IMR-90 (cell line): ENCODE measurements at regions not wholly inside any gene's neighbourhood (a gene's known extent, or its start where the extent isn't known, plus 50 kb on each side); places are given as distances from the start of the nearest gene placed in this dataset.

ENCODE experiments used
- ATAC-seq: fragments of 200-7000 bp; cut with Tn5 transposase; 2 replicates; pipeline ENCODE4 v1.9.1; 2020; ENCODE audit warnings: low read depth, mild to moderate bottlenecking, moderate library complexity
- BruUV-seq: library from RNA; stranded (reverse); fragments of 400-500 nt; replicated peaks from 2 replicates; lab custom pipeline; 2021; lab: Mats Ljungman, UMichigan
- CTCF ChIA-PET: fragments of 300-600 bp; formaldehyde crosslinking; extraction: SDS; loops from one replicate; lab custom pipeline; 2021; ENCODE audit warnings: antibody characterized with exemption; lab: Yijun Ruan, JAX
- POLR2A ChIA-PET: fragments of 300-600 bp; sonication (Branson Sonifier 250); formaldehyde crosslinking; loops from one replicate; lab custom pipeline; 2022; ENCODE audit warnings: antibody characterized with exemption; ENCODE audit not compliant: unreplicated experiment; lab: Charles Lee
- DNase-seq: peaks from one replicate; pipeline ENCODE4 v3.0.0; 2013
- H2AFZ ChIP-seq: replicated peaks from 2 replicates; pipeline ENCODE3; 2013; ENCODE audit warnings: low read length, mild to moderate bottlenecking; ENCODE audit not compliant: poor library complexity
- H2AK5ac ChIP-seq: 2 replicates; pipeline ENCODE4 v1.6.1; 2013; ENCODE audit warnings: low read depth, low read length, inconsistent platforms
- H2AK9ac ChIP-seq: replicated peaks from 2 replicates; pipeline ENCODE3; 2013; ENCODE audit warnings: mild to moderate bottlenecking, low read depth, low read length, moderate library complexity; ENCODE audit not compliant: poor library complexity
- H2BK120ac ChIP-seq: 2 replicates; pipeline ENCODE4 v1.6.1; 2013; ENCODE audit warnings: low read depth, low read length, inconsistent platforms
- H2BK15ac ChIP-seq: 3 replicates; pipeline ENCODE4 v1.6.1; 2013; ENCODE audit warnings: low read depth, low read length, inconsistent platforms
- H2BK20ac ChIP-seq: 2 replicates; pipeline ENCODE4 v1.6.1; 2013; ENCODE audit warnings: low read depth, mild to moderate bottlenecking, inconsistent platforms, low read length, moderate library complexity
- H2BK5ac ChIP-seq: 2 replicates; pipeline ENCODE4 v1.6.1; 2013; ENCODE audit warnings: mild to moderate bottlenecking, low read depth, low read length, inconsistent platforms; ENCODE audit not compliant: poor library complexity, severe bottlenecking
- H3K14ac ChIP-seq: replicated peaks from 2 replicates; pipeline ENCODE4 v1.6.1; 2013; ENCODE audit warnings: low read depth, low read length, inconsistent platforms
- H3K18ac ChIP-seq: 2 replicates; pipeline ENCODE4 v1.6.1; 2013; ENCODE audit warnings: low read depth, low read length, control low read depth
- H3K23ac ChIP-seq: 2 replicates; pipeline ENCODE4 v1.6.1; 2013; ENCODE audit warnings: low read depth, low read length, inconsistent platforms
- H3K27ac ChIP-seq: 2 replicates; pipeline ENCODE4 v1.5.1; 2013; ENCODE audit warnings: mild to moderate bottlenecking, control low read depth, low read length; ENCODE audit not compliant: insufficient read depth
- H3K27me3 ChIP-seq: 2 replicates; pipeline ENCODE4 v1.6.1; 2013; ENCODE audit warnings: low read length; ENCODE audit not compliant: control insufficient read depth, insufficient read depth
- H3K36me3 ChIP-seq: 2 replicates; pipeline ENCODE4 v1.6.1; 2013; ENCODE audit warnings: low read length, mixed read lengths; ENCODE audit not compliant: control insufficient read depth, insufficient read depth
- H3K4ac ChIP-seq: 2 replicates; pipeline ENCODE4 v1.6.1; 2013; ENCODE audit warnings: low read depth, low read length, inconsistent platforms
- H3K4me1 ChIP-seq: 2 replicates; pipeline ENCODE4 v1.6.1; 2013; ENCODE audit warnings: low read length, mixed read lengths; ENCODE audit not compliant: control insufficient read depth, insufficient read depth
- H3K4me2 ChIP-seq: 2 replicates; pipeline ENCODE4 v1.6.1; 2013; ENCODE audit warnings: low read depth, mild to moderate bottlenecking, control low read depth, low read length, moderate library complexity
- H3K4me3 ChIP-seq: 2 replicates; pipeline ENCODE4 v1.5.1; 2013; ENCODE audit warnings: low read depth, mild to moderate bottlenecking, control low read depth, low read length, moderate library complexity; ENCODE audit not compliant: insufficient read depth
- H3K56ac ChIP-seq: 2 replicates; pipeline ENCODE4 v1.6.1; 2013; ENCODE audit warnings: low read length, inconsistent platforms; ENCODE audit not compliant: insufficient read depth; ENCODE audit errors: extremely low read depth
- H3K79me1 ChIP-seq, 2 experiments: 2 replicates each; pipeline ENCODE4 v1.6.1; 2013; ENCODE audit warnings: low read length in 2 of 2, inconsistent platforms in 1 of 2, low read depth in 1 of 2
- H3K9ac ChIP-seq: 2 replicates; pipeline ENCODE4 v1.6.1; 2013; ENCODE audit warnings: low read depth, low read length, control low read depth
- H3K9me1 ChIP-seq: 2 replicates; pipeline ENCODE4 v1.6.1; 2013; ENCODE audit warnings: low read length, inconsistent platforms; ENCODE audit not compliant: insufficient read depth
- H3K9me3 ChIP-seq: 2 replicates; pipeline ENCODE4 v1.6.1; 2013; ENCODE audit warnings: low read length; ENCODE audit not compliant: control insufficient read depth, insufficient read depth
- H4K20me1 ChIP-seq: 2 replicates; pipeline ENCODE4 v1.6.1; 2013; ENCODE audit warnings: low read length, inconsistent platforms; ENCODE audit not compliant: insufficient read depth
- H4K5ac ChIP-seq: 2 replicates; pipeline ENCODE4 v1.6.1; 2013; ENCODE audit warnings: mild to moderate bottlenecking, low read depth, low read length, control low read depth
- H4K8ac ChIP-seq, 2 experiments: 2 replicates each; pipeline ENCODE4 v1.6.1; 2013; ENCODE audit warnings: low read depth in 2 of 2, low read length in 2 of 2, control low read depth in 1 of 2, inconsistent platforms in 1 of 2
- H4K91ac ChIP-seq: 2 replicates; pipeline ENCODE4 v1.6.1; 2013; ENCODE audit warnings: low read depth, low read length, inconsistent platforms; ENCODE audit not compliant: insufficient read depth
- BHLHE40 ChIP-seq: fragments of 150-350 bp; IDR thresholded peaks from 2 replicates; pipeline ENCODE4 v1.6.1; 2016; ENCODE audit warnings: mild to moderate bottlenecking, low read depth, low read length
- CEBPB ChIP-seq: IDR thresholded peaks from 2 replicates; pipeline ENCODE4 v1.6.1; 2012; ENCODE audit warnings: low read depth, low read length, improper control_type of control experiment
- FOS ChIP-seq: fragments of 150-350 bp; IDR thresholded peaks from 2 replicates; pipeline ENCODE4 v1.6.1; 2016; ENCODE audit warnings: low read depth, low read length
- MAFK ChIP-seq: IDR thresholded peaks from 2 replicates; pipeline ENCODE4 v1.6.1; 2012; ENCODE audit warnings: low read depth, low read length, improper control_type of control experiment
- MAZ ChIP-seq: IDR thresholded peaks from 2 replicates; pipeline ENCODE4 v1.6.1; 2012; ENCODE audit warnings: low read depth, mild to moderate bottlenecking, low read length, improper control_type of control experiment, moderate library complexity, borderline replicate concordance
- MXI1 ChIP-seq: IDR thresholded peaks from 2 replicates; pipeline ENCODE4 v1.6.1; 2012; ENCODE audit warnings: low read depth, mild to moderate bottlenecking, low read length, moderate library complexity, borderline replicate concordance
- NFE2L2 ChIP-seq: fragments of 150-350 bp; IDR thresholded peaks from 2 replicates; pipeline ENCODE4 v1.6.1; 2016; ENCODE audit warnings: low read depth, mild to moderate bottlenecking, low read length
- POLR2A ChIP-seq: IDR thresholded peaks from 2 replicates; pipeline ENCODE4 v1.6.1; 2012; ENCODE audit warnings: mild to moderate bottlenecking, low read depth, low read length
- RCOR1 ChIP-seq: IDR thresholded peaks from 2 replicates; pipeline ENCODE4 v1.6.1; 2012; ENCODE audit warnings: mild to moderate bottlenecking, low read length, improper control_type of control experiment; ENCODE audit not compliant: insufficient replicate concordance
- RFX5 ChIP-seq: IDR thresholded peaks from 2 replicates; pipeline ENCODE4 v1.8.0; 2012; ENCODE audit warnings: low read depth, mild to moderate bottlenecking, low read length, moderate library complexity
- WGBS, 2 experiments: methylation state at CpG; one replicate each; pipeline versions ENCODE4 v1.1.5 to v1.1.7; 2013; ENCODE audit warnings: missing lambda C conversion rate in 2 of 2; ENCODE audit not compliant: insufficient read length in 1 of 2; ENCODE audit errors: extremely low coverage in 2 of 2; 5-methylcytosine and 5-hydroxymethylcytosine counted together
- dilution Hi-C: fragments of 300-500 bp; cut with HindIII; formaldehyde crosslinking; loops from one replicate; pipeline ENCODE4 v1.14.3; 2018; ENCODE audit warnings: low sequenced_read_pairs; ENCODE audit not compliant: unreplicated experiment
- in situ Hi-C: fragments of 300-500 bp; cut with MboI; formaldehyde crosslinking; loops from 3 replicates; pipeline ENCODE4 v1.14.3; 2019; ENCODE audit warnings: low sequenced_read_pairs, inconsistent platforms, mixed read lengths
- intact Hi-C: fragments of 100-400 bp; cut with micrococcal nuclease; formaldehyde crosslinking; loops from 2 replicates; pipeline ENCODE4 v1.10.0; 2022
- TF ChIP-seq, protein P1 (sequence below): conservative IDR thresholded peaks from 2 replicates; pipeline ENCODE4 v1.5.1; 2012; ENCODE audit warnings: mild to moderate bottlenecking, low read depth, low read length, improper control_type of control experiment
- TF ChIP-seq, protein P2 (sequence below): fragments of 150-350 bp; IDR thresholded peaks from 2 replicates; pipeline ENCODE4 v1.6.1; 2017; ENCODE audit warnings: mild to moderate bottlenecking, antibody characterized with exemption, low read length, low read depth

GRCh38 chr5:31068287-31068686 lies 125.2 kb upstream of the CDH6 start:
- BruUV-seq, result no TSS peak

More at GRCh38 chr5:31068287-31068686, 125.2 kb upstream of the CDH6 start:
- H3K9ac ChIP-seq, result no peak overlapping the region
- ChIA-PET POLR2A (no interaction called here), CTCF (no interaction called here)
- no peak overlapping the region for H3K56ac ChIP-seq
- no peak overlapping the region for H4K91ac ChIP-seq
- 63% methylated on average over 1 of the region's 1 CpG; no CpG with 5 or more reads in 1 of the 2 experiments for WGBS, 2 experiments
- dilution Hi-C loops (no loop called here), in situ Hi-C loops (no loop called here), intact Hi-C loops (no loop called here)
- H2AK9ac ChIP-seq, result no peak overlapping the region
- DNase-seq (no peak), ATAC-seq (no peak)
- H4K8ac ChIP-seq, result no peak overlapping the region
- no peaks in the 10 kb centered on the region for H4K20me1 ChIP-seq
- H3K79me1 ChIP-seq, result no peaks in the 10 kb centered on the region
- no peak overlapping the region for H4K5ac ChIP-seq
- H2BK5ac ChIP-seq, result no peak overlapping the region
- no peak overlapping the region for H3K23ac ChIP-seq
- TF ChIP-seq RFX5, result no peak
- TF ChIP-seq, protein P1, sequence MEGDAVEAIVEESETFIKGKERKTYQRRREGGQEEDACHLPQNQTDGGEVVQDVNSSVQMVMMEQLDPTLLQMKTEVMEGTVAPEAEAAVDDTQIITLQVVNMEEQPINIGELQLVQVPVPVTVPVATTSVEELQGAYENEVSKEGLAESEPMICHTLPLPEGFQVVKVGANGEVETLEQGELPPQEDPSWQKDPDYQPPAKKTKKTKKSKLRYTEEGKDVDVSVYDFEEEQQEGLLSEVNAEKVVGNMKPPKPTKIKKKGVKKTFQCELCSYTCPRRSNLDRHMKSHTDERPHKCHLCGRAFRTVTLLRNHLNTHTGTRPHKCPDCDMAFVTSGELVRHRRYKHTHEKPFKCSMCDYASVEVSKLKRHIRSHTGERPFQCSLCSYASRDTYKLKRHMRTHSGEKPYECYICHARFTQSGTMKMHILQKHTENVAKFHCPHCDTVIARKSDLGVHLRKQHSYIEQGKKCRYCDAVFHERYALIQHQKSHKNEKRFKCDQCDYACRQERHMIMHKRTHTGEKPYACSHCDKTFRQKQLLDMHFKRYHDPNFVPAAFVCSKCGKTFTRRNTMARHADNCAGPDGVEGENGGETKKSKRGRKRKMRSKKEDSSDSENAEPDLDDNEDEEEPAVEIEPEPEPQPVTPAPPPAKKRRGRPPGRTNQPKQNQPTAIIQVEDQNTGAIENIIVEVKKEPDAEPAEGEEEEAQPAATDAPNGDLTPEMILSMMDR, result no peak
- no peak for TF ChIP-seq NFE2L2
- TF ChIP-seq CEBPB, result no peak
- TF ChIP-seq, protein P2, sequence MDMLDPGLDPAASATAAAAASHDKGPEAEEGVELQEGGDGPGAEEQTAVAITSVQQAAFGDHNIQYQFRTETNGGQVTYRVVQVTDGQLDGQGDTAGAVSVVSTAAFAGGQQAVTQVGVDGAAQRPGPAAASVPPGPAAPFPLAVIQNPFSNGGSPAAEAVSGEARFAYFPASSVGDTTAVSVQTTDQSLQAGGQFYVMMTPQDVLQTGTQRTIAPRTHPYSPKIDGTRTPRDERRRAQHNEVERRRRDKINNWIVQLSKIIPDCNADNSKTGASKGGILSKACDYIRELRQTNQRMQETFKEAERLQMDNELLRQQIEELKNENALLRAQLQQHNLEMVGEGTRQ, result no peak
- TF ChIP-seq BHLHE40, result no peak
- TF ChIP-seq FOS, result no peak
- no peak for TF ChIP-seq POLR2A
- no peak for TF ChIP-seq RCOR1
- no peak for TF ChIP-seq MXI1
- no peak for TF ChIP-seq MAZ
- no peak for TF ChIP-seq MAFK
- no peak overlapping the region for H2AFZ ChIP-seq
- H3K4me1 ChIP-seq, result peaks cover 3% of the 10 kb centered on the region
- no peak overlapping the region for H2BK15ac ChIP-seq
- H3K9me3 ChIP-seq, result no peaks in the 10 kb centered on the region
- H3K18ac ChIP-seq, result no peak overlapping the region
- no peak overlapping the region for H2BK120ac ChIP-seq
- peaks cover 4% of the 10 kb centered on the region; the same call in 1 of the 2 replicates for H3K9me1 ChIP-seq
- H2BK20ac ChIP-seq, result no peak overlapping the region
- no peaks in the 10 kb centered on the region for H3K36me3 ChIP-seq
- H2AK5ac ChIP-seq, result no peak overlapping the region
- H3K27ac ChIP-seq, result no peak overlapping the region
- H3K14ac ChIP-seq, result no peak overlapping the region
- no peak overlapping the region for H3K4me3 ChIP-seq
- no peak overlapping the region for H3K4ac ChIP-seq
- no peaks in the 10 kb centered on the region for H3K27me3 ChIP-seq
- no peak overlapping the region for H3K4me2 ChIP-seq
